A549 (cell line): ENCODE measurements at regions not wholly inside any gene's neighbourhood (a gene's known extent, or its start where the extent isn't known, plus 50 kb on each side); places are given as distances from the start of the nearest gene placed in this dataset.

Experiments
- BHLHE40 ChIP-seq: IDR thresholded peaks from 2 replicates; pipeline ENCODE4 v1.6.1; 2012; ENCODE audit warnings: low read depth, low read length, inconsistent platforms
- EP300 ChIP-seq, 2 experiments: fragments of >200 bp; sonication (Bioruptor Twin); formaldehyde crosslinking; IDR thresholded peaks; 2 replicates in 1 of 2; 3 replicates in 1 of 2; pipeline ENCODE4 v1.6.1; 2016 to 2017
- FOXS1 ChIP-seq: fragments of 250-450 bp; sonication (Bioruptor Pico); IDR thresholded peaks from 2 replicates; pipeline ENCODE4 v1.5.0; 2020; ENCODE audit warnings: mild to moderate bottlenecking, moderate library complexity
- JUN ChIP-seq, 2 experiments: fragments of >200 bp; sonication (Bioruptor Twin); formaldehyde crosslinking; IDR thresholded peaks; 2 replicates in 1 of 2; 3 replicates in 1 of 2; pipeline ENCODE4 v1.6.1; 2016 to 2017
- POLR2A ChIP-seq: IDR thresholded peaks from 2 replicates; pipeline ENCODE4 v1.6.1; 2012; ENCODE audit warnings: mild to moderate bottlenecking, low read length
- RAD21 ChIP-seq, 2 experiments: fragments of >200 bp in 1 of 2; sonication (Bioruptor Twin) in 1 of 2; formaldehyde crosslinking in 1 of 2; IDR thresholded peaks in 1 of 2; conservative IDR thresholded peaks in 1 of 2; 2 replicates in 1 of 2; 3 replicates in 1 of 2; pipeline ENCODE4 v1.6.1; 2012 to 2018; ENCODE audit warnings: inconsistent platforms in 1 of 2
- RFX5 ChIP-seq: fragments of 450-650 bp; IDR thresholded peaks from 2 replicates; pipeline ENCODE4 v1.7.1; 2014; ENCODE audit warnings: antibody characterized with exemption, mild to moderate bottlenecking, moderate library complexity
- SMC3 ChIP-seq: fragments of >200 bp; sonication (Bioruptor Twin); formaldehyde crosslinking; IDR thresholded peaks from 3 replicates; pipeline ENCODE4 v1.6.1; 2018; ENCODE audit warnings: inconsistent platforms
- ZFP36 ChIP-seq: fragments of 450-650 bp; IDR thresholded peaks from 2 replicates; pipeline ENCODE4 v1.6.1; 2014; ENCODE audit warnings: borderline replicate concordance; ENCODE audit not compliant: partially characterized antibody
- TF ChIP-seq, protein P1 (sequence below): fragments of >200 bp; sonication (Bioruptor Twin); formaldehyde crosslinking; IDR thresholded peaks from 3 replicates; pipeline ENCODE4 v1.5.1; 2016
- TF ChIP-seq, protein P2 (sequence below): fragments of 250-450 bp; sonication (Bioruptor Pico); IDR thresholded peaks from 2 replicates; pipeline ENCODE4 v1.5.0; 2021; ENCODE audit warnings: mild to moderate bottlenecking, moderate library complexity, borderline replicate concordance
- TF ChIP-seq, protein P3 (sequence below): IDR thresholded peaks from 2 replicates; pipeline ENCODE4 v1.6.1; 2012

DNA sequence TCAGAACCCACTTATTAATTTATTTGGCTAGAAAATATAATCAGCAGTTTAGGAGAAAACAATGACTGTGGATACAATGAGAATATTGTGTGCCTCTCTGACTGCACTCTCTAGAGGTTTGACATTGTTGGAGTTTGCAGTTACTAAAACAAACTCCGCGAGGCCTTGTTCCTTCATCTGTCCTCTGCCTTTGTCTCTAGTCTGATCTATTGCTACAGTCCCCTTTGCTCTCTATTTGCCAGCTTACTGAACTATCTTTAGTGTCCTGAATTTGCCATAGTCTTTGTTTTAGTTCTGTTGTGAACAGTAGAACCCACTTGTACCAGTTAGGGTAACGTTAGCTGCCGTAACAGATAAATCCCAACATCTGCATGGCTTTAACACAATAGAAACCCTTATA, 81.4 kb upstream of the RPS6KA3 start:
- TF ChIP-seq, protein P1, sequence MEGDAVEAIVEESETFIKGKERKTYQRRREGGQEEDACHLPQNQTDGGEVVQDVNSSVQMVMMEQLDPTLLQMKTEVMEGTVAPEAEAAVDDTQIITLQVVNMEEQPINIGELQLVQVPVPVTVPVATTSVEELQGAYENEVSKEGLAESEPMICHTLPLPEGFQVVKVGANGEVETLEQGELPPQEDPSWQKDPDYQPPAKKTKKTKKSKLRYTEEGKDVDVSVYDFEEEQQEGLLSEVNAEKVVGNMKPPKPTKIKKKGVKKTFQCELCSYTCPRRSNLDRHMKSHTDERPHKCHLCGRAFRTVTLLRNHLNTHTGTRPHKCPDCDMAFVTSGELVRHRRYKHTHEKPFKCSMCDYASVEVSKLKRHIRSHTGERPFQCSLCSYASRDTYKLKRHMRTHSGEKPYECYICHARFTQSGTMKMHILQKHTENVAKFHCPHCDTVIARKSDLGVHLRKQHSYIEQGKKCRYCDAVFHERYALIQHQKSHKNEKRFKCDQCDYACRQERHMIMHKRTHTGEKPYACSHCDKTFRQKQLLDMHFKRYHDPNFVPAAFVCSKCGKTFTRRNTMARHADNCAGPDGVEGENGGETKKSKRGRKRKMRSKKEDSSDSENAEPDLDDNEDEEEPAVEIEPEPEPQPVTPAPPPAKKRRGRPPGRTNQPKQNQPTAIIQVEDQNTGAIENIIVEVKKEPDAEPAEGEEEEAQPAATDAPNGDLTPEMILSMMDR = no peak
- TF ChIP-seq SMC3 = no peak
- no peak for TF ChIP-seq BHLHE40
- no peak for TF ChIP-seq JUN (IDR thresholded peaks at IDR 0.05)
- TF ChIP-seq, protein P2, sequence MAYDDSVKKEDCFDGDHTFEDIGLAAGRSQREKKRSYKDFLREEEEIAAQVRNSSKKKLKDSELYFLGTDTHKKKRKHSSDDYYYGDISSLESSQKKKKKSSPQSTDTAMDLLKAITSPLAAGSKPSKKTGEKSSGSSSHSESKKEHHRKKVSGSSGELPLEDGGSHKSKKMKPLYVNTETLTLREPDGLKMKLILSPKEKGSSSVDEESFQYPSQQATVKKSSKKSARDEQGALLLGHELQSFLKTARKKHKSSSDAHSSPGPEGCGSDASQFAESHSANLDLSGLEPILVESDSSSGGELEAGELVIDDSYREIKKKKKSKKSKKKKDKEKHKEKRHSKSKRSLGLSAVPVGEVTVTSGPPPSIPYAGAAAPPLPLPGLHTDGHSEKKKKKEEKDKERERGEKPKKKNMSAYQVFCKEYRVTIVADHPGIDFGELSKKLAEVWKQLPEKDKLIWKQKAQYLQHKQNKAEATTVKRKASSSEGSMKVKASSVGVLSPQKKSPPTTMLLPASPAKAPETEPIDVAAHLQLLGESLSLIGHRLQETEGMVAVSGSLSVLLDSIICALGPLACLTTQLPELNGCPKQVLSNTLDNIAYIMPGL (CRISPR knock-in tag) = no peak
- TF ChIP-seq, protein P3, sequence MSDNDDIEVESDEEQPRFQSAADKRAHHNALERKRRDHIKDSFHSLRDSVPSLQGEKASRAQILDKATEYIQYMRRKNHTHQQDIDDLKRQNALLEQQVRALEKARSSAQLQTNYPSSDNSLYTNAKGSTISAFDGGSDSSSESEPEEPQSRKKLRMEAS = no peak
- TF ChIP-seq POLR2A = no peak
- no peak for TF ChIP-seq FOXS1 (CRISPR knock-in tag)
- no peak for TF ChIP-seq RFX5
- no peak for TF ChIP-seq EP300 (IDR thresholded peaks at IDR 0.05)
- TF ChIP-seq ZFP36 = no peak
- no peak for TF ChIP-seq RAD21 (conservative IDR thresholded peaks at IDR 0.05 in 1 of 2, IDR thresholded peaks at IDR 0.05 in 1 of 2)
